Panc1 (cell line): ENCODE measurements at regions not wholly inside any gene's neighbourhood (a gene's known extent, or its start where the extent isn't known, plus 50 kb on each side); places are given as distances from the start of the nearest gene placed in this dataset.

Source experiments
- CTCF ChIP-seq: fragments of 450-650 bp; IDR thresholded peaks from 2 replicates; pipeline ENCODE4 v1.5.1; 2017; ENCODE audit warnings: mild to moderate bottlenecking
- POLR2AphosphoS5 ChIP-seq: IDR thresholded peaks from 2 replicates; pipeline ENCODE4 v1.6.1; 2012; ENCODE audit warnings: mild to moderate bottlenecking, low read depth, low read length, moderate library complexity
- REST ChIP-seq, 2 experiments: IDR thresholded peaks; 2 replicates each; pipeline ENCODE4 v1.6.1; 2011 to 2012; ENCODE audit warnings: low read depth in 2 of 2, control low read depth in 1 of 2, low read length in 1 of 2, mild to moderate bottlenecking in 1 of 2, moderate library complexity in 1 of 2; ENCODE audit not compliant: insufficient read depth in 1 of 2
- SIN3A ChIP-seq: IDR thresholded peaks from 2 replicates; pipeline ENCODE4 v1.6.1; 2012; ENCODE audit warnings: low read depth, mild to moderate bottlenecking, low read length, moderate library complexity, borderline replicate concordance; ENCODE audit not compliant: insufficient read depth
- TCF7L2 ChIP-seq: IDR thresholded peaks from 2 replicates; pipeline ENCODE4 v1.6.1; 2011; ENCODE audit warnings: mild to moderate bottlenecking, low read depth, low read length, inconsistent platforms

GRCh38 chr7:114269714-114270113 is 144.9 kb upstream of the FOXP2 start:
- TF ChIP-seq CTCF (no peak), SIN3A (no peak), TCF7L2 (no peak), REST (IDR thresholded peaks at IDR 0.05; ENCODE audit: insufficient read depth in 1 of 2, low read depth in 2 of 2, low read length in 1 of 2) (no peak), POLR2AphosphoS5 (no peak)
